ENCODE measurements at regions not wholly inside any gene's neighbourhood (a gene's known extent, or its start where the extent isn't known, plus 50 kb on each side); places are given as distances from the start of the nearest gene placed in this dataset.

DNA sequence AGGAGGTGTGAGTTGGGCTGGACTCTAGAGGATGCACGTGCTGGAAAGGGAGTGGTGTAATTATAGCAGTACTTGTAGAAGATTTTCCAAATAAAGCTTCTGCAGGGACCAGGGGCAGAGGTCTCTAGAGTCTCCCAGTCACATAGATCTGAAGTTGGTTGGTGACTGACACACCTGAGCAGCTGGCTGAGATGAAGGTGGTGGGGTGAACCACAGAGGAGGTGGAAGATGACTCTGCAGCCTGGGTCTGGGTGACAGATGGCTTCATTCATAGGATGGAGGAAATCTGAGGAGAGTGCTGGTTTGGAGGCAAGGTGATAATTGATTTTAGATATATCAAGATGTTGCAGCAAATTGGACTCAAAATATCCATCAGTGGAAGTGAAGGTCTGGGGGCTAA lies 178.9 kb upstream of the IVNS1ABP start:
- peaks cover 10% of the 10 kb centered on the region for H3K4me1 ChIP-seq (ENCODE audit: insufficient read depth, low read length)
- H3K9me3 ChIP-seq (ENCODE audit: low read depth, low read length) = no peaks in the 10 kb centered on the region
- no peaks in the 10 kb centered on the region for H3K27me3 ChIP-seq (ENCODE audit: insufficient read depth, low read length)
- H3K4me3 ChIP-seq (ENCODE audit: low read length) = no peak overlapping the region

- Histone ChIP-seq H3K27me3 (ENCODE audit: insufficient read depth, low read length) (no peaks in the 10 kb centered on the region), H3K9me3 (ENCODE audit: low read depth, low read length) (no peaks in the 10 kb centered on the region), H3K4me3 (ENCODE audit: low read length) (no peak overlapping the region), H3K4me1 (ENCODE audit: insufficient read depth, low read length) (peaks cover 10% of the 10 kb centered on the region)
These were observed 178.0 kb upstream of the IVNS1ABP start for GRCh38 chr1:185495007-185495406.

- H3K4me1 ChIP-seq (ENCODE audit: insufficient read depth, low read length) = peaks cover 10% of the 10 kb centered on the region
- H3K27me3 ChIP-seq (ENCODE audit: insufficient read depth, low read length) = no peaks in the 10 kb centered on the region
- H3K4me3 ChIP-seq (ENCODE audit: low read length) = no peak overlapping the region
- H3K9me3 ChIP-seq (ENCODE audit: low read depth, low read length) = no peaks in the 10 kb centered on the region
These were observed 175.2 kb upstream of the IVNS1ABP start for GRCh38 chr1:185492089-185492825.

GRCh38 chr1:185491604-185492003 lies 174.6 kb upstream of the IVNS1ABP start:
- Histone ChIP-seq H3K4me3 (ENCODE audit: low read length) (no peak overlapping the region), H3K4me1 (ENCODE audit: insufficient read depth, low read length) (peaks cover 12% of the 10 kb centered on the region), H3K27me3 (ENCODE audit: insufficient read depth, low read length) (no peaks in the 10 kb centered on the region), H3K9me3 (ENCODE audit: low read depth, low read length) (no peaks in the 10 kb centered on the region)

DNA sequence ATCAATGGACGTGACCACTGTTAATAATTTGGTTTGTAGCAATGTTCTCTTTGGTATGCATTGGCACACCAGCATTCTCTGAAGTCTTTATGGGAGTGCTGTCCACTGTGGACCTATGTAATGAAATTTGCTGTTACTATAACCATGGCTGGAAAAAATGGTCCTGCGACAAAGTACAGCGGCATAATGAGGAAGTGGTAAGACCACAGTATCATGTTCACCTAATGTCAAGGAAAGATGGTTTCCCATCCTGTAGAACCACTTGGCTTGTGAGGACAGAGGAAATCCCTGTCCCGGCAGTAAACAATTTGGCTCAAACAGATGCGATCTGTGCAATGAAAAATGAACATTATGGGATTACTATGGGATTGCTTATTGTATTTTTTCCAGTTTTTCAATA lies 173.9 kb upstream of the IVNS1ABP start:
- H3K4me1 ChIP-seq (ENCODE audit: insufficient read depth, low read length) = peaks cover 16% of the 10 kb centered on the region
- no peaks in the 10 kb centered on the region for H3K9me3 ChIP-seq (ENCODE audit: low read depth, low read length)
- H3K27me3 ChIP-seq (ENCODE audit: insufficient read depth, low read length) = no peaks in the 10 kb centered on the region
- no peak overlapping the region for H3K4me3 ChIP-seq (ENCODE audit: low read length)

DNA sequence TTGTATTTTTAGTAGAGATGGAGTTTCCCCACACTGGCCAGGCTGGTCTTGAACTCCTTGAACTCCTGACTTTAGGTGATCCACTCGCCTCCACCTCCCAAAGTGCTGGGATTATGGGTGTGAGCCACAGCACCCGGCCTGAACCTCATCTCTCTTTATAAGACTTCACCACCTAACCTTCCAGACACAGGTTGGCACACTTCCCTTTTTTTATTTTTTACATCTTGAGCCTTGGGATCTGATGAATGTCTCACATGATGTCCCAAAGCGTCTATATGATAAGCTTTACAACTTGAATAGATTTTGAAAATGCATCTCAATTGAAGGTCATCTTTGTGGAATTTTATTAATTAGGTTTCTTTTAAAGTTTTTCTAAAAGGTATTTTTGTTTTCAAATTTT lies 172.4 kb upstream of the IVNS1ABP start:
- H3K9me3 ChIP-seq (ENCODE audit: low read depth, low read length) = no peaks in the 10 kb centered on the region
- H3K4me3 ChIP-seq (ENCODE audit: low read length) = no peak overlapping the region
- no peaks in the 10 kb centered on the region for H3K27me3 ChIP-seq (ENCODE audit: insufficient read depth, low read length)
- H3K4me1 ChIP-seq (ENCODE audit: insufficient read depth, low read length) = peaks cover 10% of the 10 kb centered on the region

GRCh38 chr1:185488808-185489207 lies 171.8 kb upstream of the IVNS1ABP start:
- no peaks in the 10 kb centered on the region for H3K9me3 ChIP-seq (ENCODE audit: low read depth, low read length)
- peaks cover 15% of the 10 kb centered on the region for H3K4me1 ChIP-seq (ENCODE audit: insufficient read depth, low read length)
- H3K27me3 ChIP-seq (ENCODE audit: insufficient read depth, low read length) = no peaks in the 10 kb centered on the region
- no peak overlapping the region for H3K4me3 ChIP-seq (ENCODE audit: low read length)

- H3K4me1 ChIP-seq (ENCODE audit: insufficient read depth, low read length) = peaks cover 19% of the 10 kb centered on the region
- H3K4me3 ChIP-seq (ENCODE audit: low read length) = no peak overlapping the region
- H3K9me3 ChIP-seq (ENCODE audit: low read depth, low read length) = no peaks in the 10 kb centered on the region
- H3K27me3 ChIP-seq (ENCODE audit: insufficient read depth, low read length) = no peaks in the 10 kb centered on the region
These were observed 170.9 kb upstream of the IVNS1ABP start for GRCh38 chr1:185487936-185488335.

GRCh38 chr1:185487026-185487425 lies 170.0 kb upstream of the IVNS1ABP start:
- Histone ChIP-seq H3K4me3 (ENCODE audit: low read length) (no peak overlapping the region), H3K27me3 (ENCODE audit: insufficient read depth, low read length) (no peaks in the 10 kb centered on the region), H3K9me3 (ENCODE audit: low read depth, low read length) (no peaks in the 10 kb centered on the region), H3K4me1 (ENCODE audit: insufficient read depth, low read length) (peaks cover 19% of the 10 kb centered on the region)

GRCh38 chr1:185486346-185486745 lies 169.3 kb upstream of the IVNS1ABP start:
- H3K9me3 ChIP-seq (ENCODE audit: low read depth, low read length) = no peaks in the 10 kb centered on the region
- peaks cover 19% of the 10 kb centered on the region for H3K4me1 ChIP-seq (ENCODE audit: insufficient read depth, low read length)
- no peaks in the 10 kb centered on the region for H3K27me3 ChIP-seq (ENCODE audit: insufficient read depth, low read length)
- no peak overlapping the region for H3K4me3 ChIP-seq (ENCODE audit: low read length)

- Histone ChIP-seq H3K27me3 (ENCODE audit: insufficient read depth, low read length) (no peaks in the 10 kb centered on the region), H3K9me3 (ENCODE audit: low read depth, low read length) (no peaks in the 10 kb centered on the region), H3K4me1 (ENCODE audit: insufficient read depth, low read length) (peaks cover 19% of the 10 kb centered on the region), H3K4me3 (ENCODE audit: low read length) (no peak overlapping the region)
These were observed 166.8 kb upstream of the IVNS1ABP start for GRCh38 chr1:185483664-185484450.

- H3K4me3 ChIP-seq (ENCODE audit: low read length) = no peak overlapping the region
- H3K4me1 ChIP-seq (ENCODE audit: insufficient read depth, low read length) = peaks cover 19% of the 10 kb centered on the region
- H3K9me3 ChIP-seq (ENCODE audit: low read depth, low read length) = no peaks in the 10 kb centered on the region
- H3K27me3 ChIP-seq (ENCODE audit: insufficient read depth, low read length) = no peaks in the 10 kb centered on the region
These were observed 166.2 kb upstream of the IVNS1ABP start for GRCh38 chr1:185483217-185483616.

- peaks cover 12% of the 10 kb centered on the region for H3K4me1 ChIP-seq (ENCODE audit: insufficient read depth, low read length)
- H3K9me3 ChIP-seq (ENCODE audit: low read depth, low read length) = no peaks in the 10 kb centered on the region
- no peaks in the 10 kb centered on the region for H3K27me3 ChIP-seq (ENCODE audit: insufficient read depth, low read length)
- no peak overlapping the region for H3K4me3 ChIP-seq (ENCODE audit: low read length)
These were observed 163.5 kb upstream of the IVNS1ABP start for GRCh38 chr1:185480545-185480944.

DNA sequence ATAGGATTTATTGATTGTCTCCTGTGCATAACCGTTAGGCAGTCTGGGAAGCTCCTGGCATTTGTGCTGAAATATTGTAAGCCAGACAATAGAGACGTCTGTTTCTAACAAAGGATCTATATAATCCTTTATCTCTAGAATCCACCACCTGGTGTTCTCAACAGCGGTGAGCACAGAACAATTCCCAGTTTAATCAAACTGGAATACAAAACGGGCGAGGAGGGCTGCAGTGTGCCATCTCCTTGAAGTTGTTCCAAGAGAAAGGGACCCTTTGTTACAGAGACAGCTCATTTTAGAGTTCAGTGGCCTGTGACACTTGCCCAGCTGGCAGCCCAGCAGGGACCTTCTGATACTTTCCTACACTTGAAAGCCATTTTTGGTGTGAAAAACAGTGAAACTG lies 162.8 kb upstream of the IVNS1ABP start:
- Histone ChIP-seq H3K9me3 (ENCODE audit: low read depth, low read length) (no peaks in the 10 kb centered on the region), H3K4me1 (ENCODE audit: insufficient read depth, low read length) (peaks cover 12% of the 10 kb centered on the region), H3K27me3 (ENCODE audit: insufficient read depth, low read length) (no peaks in the 10 kb centered on the region), H3K4me3 (ENCODE audit: low read length) (no peak overlapping the region)

GRCh38 chr1:185478877-185479276 lies 161.8 kb upstream of the IVNS1ABP start:
- no peak overlapping the region for H3K4me3 ChIP-seq (ENCODE audit: low read length)
- peaks cover 5% of the 10 kb centered on the region for H3K4me1 ChIP-seq (ENCODE audit: insufficient read depth, low read length)
- no peaks in the 10 kb centered on the region for H3K9me3 ChIP-seq (ENCODE audit: low read depth, low read length)

More at GRCh38 chr1:185478877-185479276, 161.8 kb upstream of the IVNS1ABP start:
- no peaks in the 10 kb centered on the region for H3K27me3 ChIP-seq (ENCODE audit: insufficient read depth, low read length)

All from mononuclear cell (primary cell).